HG02623 (cell line): ENCODE measurements at regions not wholly inside any gene's neighbourhood (a gene's known extent, or its start where the extent isn't known, plus 50 kb on each side); places are given as distances from the start of the nearest gene placed in this dataset.
"Not testable (repeated sequence)": the region's sequence is repeated elsewhere in the genome, so short reads cannot be mapped to it uniquely, and the experiment has no call there.

Experiments used
- ATAC-seq: cut with Tn5 transposase; IDR thresholded peaks from one replicate; pipeline ENCODE4 v1.9.1; 2021; ENCODE audit warnings: moderate library complexity; ENCODE audit not compliant: unreplicated experiment

DNA sequence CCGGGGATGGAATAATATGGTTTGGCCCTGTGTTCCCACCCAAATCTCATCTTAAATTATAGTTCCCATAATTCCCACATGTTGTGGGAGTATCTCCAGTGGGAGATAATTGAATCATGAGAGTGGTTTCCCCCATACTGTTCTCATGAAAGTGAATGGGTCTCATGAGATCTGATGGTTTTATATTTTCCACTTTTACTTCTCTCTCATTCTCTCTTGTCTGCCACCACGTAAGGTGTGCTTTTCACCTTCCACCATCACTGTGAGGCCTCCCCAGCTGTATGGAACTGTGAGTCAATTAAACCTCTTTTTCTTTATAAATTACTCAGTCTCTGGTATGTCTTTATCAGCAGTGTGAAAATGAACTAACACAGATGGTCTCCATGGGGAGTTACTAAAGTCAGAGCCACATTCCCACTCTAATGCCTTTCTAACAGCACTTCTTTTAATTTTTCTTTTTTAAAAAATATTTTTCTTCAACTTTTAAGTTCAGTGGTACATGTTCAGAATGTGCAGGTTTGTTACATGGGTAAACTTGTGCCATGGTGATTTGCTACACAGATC lies 306.6 kb downstream of the DTHD1 start:
- ATAC-seq = no peak

DNA sequence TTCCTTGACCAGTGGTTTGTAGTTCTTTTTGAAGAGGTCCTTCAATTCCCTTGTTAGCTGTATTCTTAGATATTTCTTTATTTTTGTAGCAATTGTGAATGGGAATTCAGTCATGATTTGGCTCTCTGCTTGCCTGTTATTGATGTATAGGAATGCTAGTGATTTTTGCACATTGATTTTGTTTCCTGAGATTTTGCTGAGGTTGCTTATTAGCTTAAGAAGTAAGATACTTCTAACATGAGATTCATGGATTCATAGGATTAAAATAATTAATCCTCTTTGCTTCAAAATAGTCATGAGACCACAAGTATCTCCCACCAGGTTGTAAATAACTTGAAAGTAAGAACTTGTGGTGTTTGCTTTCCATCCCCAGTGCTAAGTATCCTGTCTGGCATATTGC lies 308.9 kb downstream of the DTHD1 start:
- ATAC-seq = no peak

- no peak for ATAC-seq
These were observed 320.6 kb downstream of the DTHD1 start for GRCh38 chr4:36601864-36602495.

DNA sequence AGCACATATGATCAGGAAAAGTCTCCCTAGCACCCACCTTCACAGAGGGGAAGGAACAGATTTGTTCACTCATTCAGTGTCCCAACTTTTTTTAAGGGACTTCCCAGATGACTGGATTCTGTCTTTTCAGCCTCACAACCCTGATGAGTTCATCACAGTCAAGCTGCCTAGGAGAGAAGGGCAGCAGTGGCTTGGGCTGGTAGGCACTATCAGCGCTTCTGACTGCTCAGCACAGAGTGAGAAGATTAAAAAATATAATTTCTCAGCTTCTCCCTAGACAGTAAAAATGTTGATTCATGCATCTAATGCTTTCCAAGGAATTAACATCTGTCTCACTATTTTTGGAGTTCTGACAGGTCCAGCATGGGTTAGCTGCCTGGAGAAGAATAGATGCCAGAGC lies 328.2 kb downstream of the DTHD1 start:
- ATAC-seq = no peak

DNA sequence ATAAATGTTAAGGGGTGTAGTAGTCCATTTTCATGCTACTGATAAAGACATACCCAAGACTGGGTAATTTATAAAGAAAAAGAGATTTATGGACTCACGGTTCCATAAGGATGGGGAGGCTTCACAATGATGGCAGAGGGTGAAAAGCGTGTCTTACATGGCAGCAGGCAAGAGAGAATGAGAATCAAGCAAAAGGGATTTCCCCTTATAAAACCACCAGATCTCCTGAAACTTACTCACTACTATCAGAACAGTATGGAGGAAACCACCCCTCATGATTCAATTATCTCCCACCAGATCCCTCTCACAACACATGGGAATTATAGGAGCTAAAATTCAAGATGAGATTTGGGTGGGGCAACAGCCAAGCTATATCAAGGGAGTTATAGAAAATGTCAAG lies 329.2 kb downstream of the DTHD1 start:
- ATAC-seq = no peak

GRCh38 chr4:36613142-36613541 lies 331.7 kb downstream of the DTHD1 start:
- ATAC-seq = not testable (repeated sequence)

GRCh38 chr4:36614011-36614410 lies 332.6 kb downstream of the DTHD1 start:
- no peak for ATAC-seq

DNA sequence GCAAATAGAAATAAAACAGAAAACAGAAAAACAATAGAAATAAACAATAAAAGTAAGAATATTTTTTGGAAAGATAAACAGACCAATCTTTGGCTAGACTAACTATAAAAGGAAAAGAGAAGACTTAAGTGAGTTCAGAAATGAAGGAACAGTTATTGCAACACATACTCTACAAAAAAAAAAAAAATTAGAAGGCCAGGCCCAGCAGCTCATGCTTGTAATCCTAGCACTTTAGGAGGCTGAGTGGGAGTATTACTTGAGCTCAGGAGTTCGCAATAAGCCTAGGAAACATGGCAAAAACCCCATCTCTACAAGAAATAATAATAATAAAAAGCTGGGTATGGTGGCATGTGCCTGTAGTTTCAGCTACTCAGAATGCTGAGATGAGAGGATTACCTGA lies 336.7 kb downstream of the DTHD1 start:
- ATAC-seq = no peak

GRCh38 chr4:36624030-36624429 lies 342.6 kb downstream of the DTHD1 start:
- no peak for ATAC-seq

- ATAC-seq = no peak
These were observed 356.9 kb downstream of the DTHD1 start for GRCh38 chr4:36638273-36638811.

DNA sequence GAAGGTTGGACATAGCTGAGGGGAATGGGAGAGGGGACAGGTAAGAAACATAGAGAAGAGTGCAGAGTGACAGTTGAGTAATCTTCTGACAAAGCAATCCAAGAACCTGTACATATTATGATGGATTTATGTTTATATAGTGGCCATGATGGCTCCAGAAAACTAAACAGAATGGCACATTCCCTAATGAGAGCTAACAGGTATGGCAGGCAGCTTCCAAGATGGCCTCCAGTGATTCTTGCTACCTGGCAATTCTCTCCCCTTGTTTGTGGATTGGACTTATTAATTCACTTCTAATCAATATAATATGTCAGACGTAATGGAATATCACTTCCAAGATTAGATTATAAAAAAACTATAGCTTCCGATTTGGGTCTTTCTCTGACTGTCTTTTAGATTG lies 359.5 kb downstream of the DTHD1 start:
- ATAC-seq = no peak

GRCh38 chr4:36651253-36651652 lies 369.8 kb downstream of the DTHD1 start:
- peak; percentile 96 for ATAC-seq

GRCh38 chr4:36652857-36653256 lies 371.4 kb downstream of the DTHD1 start:
- no peak for ATAC-seq

DNA sequence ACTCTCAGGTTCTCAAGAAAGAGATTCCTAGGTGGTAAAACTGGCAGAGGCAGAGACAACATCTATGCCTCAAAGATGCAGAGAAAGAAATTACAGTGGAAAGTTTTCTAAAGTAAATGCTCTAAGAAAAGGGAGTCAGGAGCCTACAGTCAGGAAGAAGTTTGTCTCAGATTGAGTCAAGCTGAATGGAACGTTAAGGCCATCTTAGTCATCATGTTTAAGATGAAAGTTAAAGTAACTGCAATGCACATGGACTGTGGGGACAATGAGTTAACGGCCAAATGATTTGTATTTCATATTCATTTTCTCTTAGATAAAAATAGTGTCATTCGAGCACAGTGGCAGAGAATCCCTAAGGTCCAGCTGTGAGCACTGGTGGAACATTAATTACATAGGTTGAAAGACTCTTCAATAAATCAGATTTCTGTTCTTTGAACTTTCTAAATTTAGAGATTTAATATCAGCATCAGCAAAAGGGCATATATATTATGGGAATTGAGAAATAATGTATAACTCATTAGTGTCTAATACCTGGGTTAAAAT lies 384.6 kb downstream of the DTHD1 start:
- ATAC-seq = no peak

GRCh38 chr4:36675436-36675835 lies 394.0 kb downstream of the DTHD1 start:
- ATAC-seq = no peak

GRCh38 chr4:36676139-36677050 lies 395.0 kb downstream of the DTHD1 start:
- no peak for ATAC-seq

DNA sequence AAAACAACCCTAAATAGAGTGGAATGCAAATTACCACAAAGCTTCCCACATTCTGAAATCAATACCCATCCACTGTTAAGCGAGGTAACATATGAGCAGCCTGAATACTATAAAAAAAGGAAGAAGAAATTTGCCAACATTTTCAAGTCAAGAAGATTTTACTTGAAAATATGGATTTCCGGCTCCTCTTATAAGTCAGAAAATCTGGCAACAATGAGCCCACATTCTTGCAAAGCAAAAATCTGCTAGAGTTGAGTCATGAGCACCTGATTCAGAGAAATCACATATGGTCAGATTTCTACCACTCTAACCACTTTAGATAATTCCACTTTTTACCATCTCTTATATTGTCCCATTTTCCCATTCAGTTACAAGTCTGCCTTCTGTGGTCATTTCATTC lies 395.7 kb downstream of the DTHD1 start:
- ATAC-seq = no peak

- ATAC-seq = no peak
These were observed 396.5 kb downstream of the DTHD1 start for GRCh38 chr4:36677874-36678273.

DNA sequence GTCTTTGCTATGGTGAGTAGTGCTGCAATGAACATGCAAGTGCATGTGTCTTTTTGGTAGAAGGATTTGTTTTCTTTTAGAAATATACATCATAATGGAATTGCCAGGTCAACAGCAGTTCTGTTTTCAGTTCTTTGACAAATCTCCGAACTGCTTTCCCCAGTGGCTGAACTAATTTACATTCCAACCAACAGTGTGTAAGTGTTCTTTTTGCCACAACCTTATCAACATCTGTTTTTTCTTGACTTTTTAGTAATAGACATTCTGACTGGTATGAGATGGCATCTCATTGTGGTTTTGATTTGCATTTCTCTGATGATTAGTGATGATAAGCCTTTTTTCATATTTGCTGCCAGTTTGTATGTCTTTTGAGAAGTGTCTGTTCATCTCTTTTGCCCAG lies 406.3 kb downstream of the DTHD1 start:
- no peak for ATAC-seq

GRCh38 chr4:36692586-36692985 lies 411.2 kb downstream of the DTHD1 start:
- no peak for ATAC-seq

DNA sequence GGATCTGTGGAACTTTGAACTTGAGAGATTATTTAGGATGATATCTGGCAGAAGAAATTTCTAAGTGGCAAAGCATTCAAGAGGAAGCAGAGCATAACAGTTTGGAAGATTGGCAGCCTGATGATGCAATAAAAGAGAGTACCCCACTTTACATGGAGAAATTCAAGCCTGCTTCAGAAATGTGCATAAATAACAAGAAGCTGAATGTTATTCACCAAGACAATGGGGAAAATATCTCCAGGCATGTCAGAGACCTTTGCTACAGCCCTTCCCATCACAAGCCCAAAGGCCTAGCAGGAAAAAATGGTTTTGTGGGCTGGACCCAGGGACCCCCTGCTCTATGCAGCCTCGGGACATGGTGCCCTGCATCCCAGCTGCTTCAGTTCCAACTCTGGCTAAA lies 420.8 kb downstream of the DTHD1 start:
- no peak for ATAC-seq

GRCh38 chr4:36704289-36704688 lies 422.9 kb downstream of the DTHD1 start:
- no peak for ATAC-seq
